GM18519 (cell line): ENCODE measurements at regions not wholly inside any gene's neighbourhood (a gene's known extent, or its start where the extent isn't known, plus 50 kb on each side); places are given as distances from the start of the nearest gene placed in this dataset.

Experiments used
- ATAC-seq: cut with Tn5 transposase; IDR thresholded peaks from one replicate; pipeline ENCODE4 v1.9.1; 2021; ENCODE audit warnings: mild to moderate bottlenecking, moderate library complexity; ENCODE audit not compliant: unreplicated experiment, low FRiP score

GRCh38 chr7:46566097-46566774, 645.2 kb upstream of the IGFBP3 start:
- no peak for ATAC-seq

GRCh38 chr7:46565253-46566096, 644.4 kb upstream of the IGFBP3 start:
- ATAC-seq, result no peak

- ATAC-seq, result no peak
These were observed 638.2 kb upstream of the IGFBP3 start for GRCh38 chr7:46559194-46559832.

GRCh38 chr7:46558482-46559193, 637.6 kb upstream of the IGFBP3 start:
- no peak for ATAC-seq

- ATAC-seq, result no peak
These were observed 636.7 kb upstream of the IGFBP3 start for GRCh38 chr7:46557781-46558180.

- no peak for ATAC-seq
These were observed 636.2 kb upstream of the IGFBP3 start for GRCh38 chr7:46557295-46557711.

GRCh38 chr7:46554688-46555422, 633.8 kb upstream of the IGFBP3 start:
- no peak for ATAC-seq

GRCh38 chr7:46551603-46552002, 630.5 kb upstream of the IGFBP3 start:
- ATAC-seq, result no peak

- ATAC-seq, result no peak
These were observed 629.8 kb upstream of the IGFBP3 start for GRCh38 chr7:46550864-46551263.

GRCh38 chr7:46549892-46550639, 629.0 kb upstream of the IGFBP3 start:
- no peak for ATAC-seq

- no peak for ATAC-seq
These were observed 628.3 kb upstream of the IGFBP3 start for GRCh38 chr7:46549347-46549746.

GRCh38 chr7:46547044-46547443, 626.0 kb upstream of the IGFBP3 start:
- no peak for ATAC-seq

GRCh38 chr7:46545790-46546189, 624.7 kb upstream of the IGFBP3 start:
- no peak for ATAC-seq

GRCh38 chr7:46544396-46545008, 623.4 kb upstream of the IGFBP3 start:
- no peak for ATAC-seq

GRCh38 chr7:46542076-46542475, 621.0 kb upstream of the IGFBP3 start:
- no peak for ATAC-seq

GRCh38 chr7:46539892-46540483, 618.9 kb upstream of the IGFBP3 start:
- ATAC-seq, result no peak

GRCh38 chr7:46537191-46537905, 616.3 kb upstream of the IGFBP3 start:
- ATAC-seq, result no peak
